ENCODE measurements at regions not wholly inside any gene's neighbourhood (a gene's known extent, or its start where the extent isn't known, plus 50 kb on each side); places are given as distances from the start of the nearest gene placed in this dataset.
"Not testable (repeated sequence)": the region's sequence is repeated elsewhere in the genome, so short reads cannot be mapped to it uniquely, and the experiment has no call there.

- Histone ChIP-seq H3K4me1 (ENCODE audit: control insufficient read depth, insufficient read depth, low read length) (no peaks in the 10 kb centered on the region), H3K27me3 (ENCODE audit: control insufficient read depth, insufficient read depth, low read length) (no peaks in the 10 kb centered on the region), H3K4me3 (ENCODE audit: low read length) (no peak overlapping the region), H3K9me3 (ENCODE audit: control insufficient read depth, insufficient read depth, low read length) (peaks cover 6% of the 10 kb centered on the region), H3K27ac (ENCODE audit: low read length) (no peak overlapping the region), H3K36me3 (ENCODE audit: control insufficient read depth, insufficient read depth, low read length) (no peaks in the 10 kb centered on the region)
- Mint-ChIP-seq H3K4me3 (no peak overlapping the region), H3K27ac (no peak overlapping the region), H3K36me3 (no peaks in the 10 kb centered on the region), H3K27me3 (ENCODE audit: low read depth in 2 of 2) (no peaks in the 10 kb centered on the region), H3K4me1 (no peaks in the 10 kb centered on the region), H3K9me3 (peaks cover 14 to 26% of the 10 kb centered on the region in 2 donors)
- DNase-seq (no peak), ATAC-seq (no peak)
- no peak for TF ChIP-seq CTCF (IDR thresholded peaks at IDR 0.05)
- intact Hi-C loops (cut with micrococcal nuclease): no loop called here
- WGBS (ENCODE audit: insufficient coverage): 53% methylated on average over 3 of the region's 4 CpGs
Observed at GRCh38 chr14:45641541-45641940, 388.5 kb upstream of the MIS18BP1 start.

GRCh38 chr14:45634651-45635441, 381.8 kb upstream of the MIS18BP1 start:
- H3K4me1 Mint-ChIP-seq; intact Hi-C loops (cut with micrococcal nuclease); H3K36me3 ChIP-seq (ENCODE audit: control insufficient read depth, insufficient read depth, low read length); H3K9me3 ChIP-seq (ENCODE audit: control insufficient read depth, insufficient read depth, low read length); H3K4me3 Mint-ChIP-seq; H3K27ac Mint-ChIP-seq; H3K4me3 ChIP-seq (ENCODE audit: low read length); H3K4me1 ChIP-seq (ENCODE audit: control insufficient read depth, insufficient read depth, low read length); H3K36me3 Mint-ChIP-seq; H3K27me3 ChIP-seq (ENCODE audit: control insufficient read depth, insufficient read depth, low read length); H3K27ac ChIP-seq (ENCODE audit: low read length); H3K27me3 Mint-ChIP-seq (ENCODE audit: low read depth in 2 of 2); DNase-seq; ATAC-seq: not testable (repeated sequence)
- H3K9me3 Mint-ChIP-seq: peaks cover 10 to 18% of the 10 kb centered on the region in 2 donors
- WGBS (ENCODE audit: insufficient coverage): 92% methylated on average over 45 of the region's 46 CpGs

- H3K4me1 Mint-ChIP-seq: no peaks in the 10 kb centered on the region
- WGBS (ENCODE audit: insufficient coverage): 86% methylated on average over 6 of the region's 7 CpGs
Observed at GRCh38 chr14:45633220-45633984, 380.4 kb upstream of the MIS18BP1 start.

More at GRCh38 chr14:45633220-45633984, 380.4 kb upstream of the MIS18BP1 start:
- no peaks in the 10 kb centered on the region for H3K36me3 ChIP-seq (ENCODE audit: control insufficient read depth, insufficient read depth, low read length)
- Mint-ChIP-seq H3K4me3 (no peak overlapping the region), H3K27me3 (ENCODE audit: low read depth in 2 of 2) (no peaks in the 10 kb centered on the region), H3K9me3 (peaks cover 6 to 11% of the 10 kb centered on the region in 2 donors), H3K27ac (no peak overlapping the region), H3K36me3 (no peaks in the 10 kb centered on the region)
- ATAC-seq: no peak
- H3K27me3 ChIP-seq (ENCODE audit: control insufficient read depth, insufficient read depth, low read length): no peaks in the 10 kb centered on the region
- H3K9me3 ChIP-seq (ENCODE audit: control insufficient read depth, insufficient read depth, low read length): peaks cover 4% of the 10 kb centered on the region
- no peak overlapping the region for H3K4me3 ChIP-seq (ENCODE audit: low read length)
- no peaks in the 10 kb centered on the region for H3K4me1 ChIP-seq (ENCODE audit: control insufficient read depth, insufficient read depth, low read length)
- no peak for DNase-seq
- TF ChIP-seq CTCF (IDR thresholded peaks at IDR 0.05): no peak
- no peak overlapping the region for H3K27ac ChIP-seq (ENCODE audit: low read length)
- intact Hi-C loops (cut with micrococcal nuclease): no loop called here
